GM21390 (cell line): ENCODE measurements at regions not wholly inside any gene's neighbourhood (a gene's known extent, or its start where the extent isn't known, plus 50 kb on each side); places are given as distances from the start of the nearest gene placed in this dataset.

ENCODE experiments used
- ATAC-seq: cut with Tn5 transposase; IDR thresholded peaks from one replicate; pipeline ENCODE4 v1.9.1; 2021; ENCODE audit not compliant: unreplicated experiment

DNA sequence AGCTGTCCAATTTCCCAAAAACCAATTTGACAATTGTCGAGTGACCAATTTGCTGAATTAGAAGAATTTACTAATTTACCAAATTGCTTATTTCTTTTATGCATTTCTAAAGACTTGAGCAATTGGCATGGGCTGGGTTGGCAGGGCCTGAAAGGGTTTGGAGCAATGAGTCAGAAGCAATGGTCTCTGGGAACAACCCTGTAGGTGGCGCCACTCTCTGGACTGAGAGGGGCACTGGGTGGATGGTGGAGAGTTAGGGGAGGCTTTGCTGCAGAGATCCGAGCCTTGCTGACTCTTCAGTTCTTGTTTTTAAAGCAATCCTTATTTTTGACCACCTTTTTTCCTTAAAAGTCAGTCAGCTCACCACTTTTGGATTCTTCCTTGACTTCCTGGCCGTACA lies 71.5 kb upstream of the RPS23 start:
- no peak for ATAC-seq

- no peak for ATAC-seq
These were observed 70.8 kb upstream of the RPS23 start for GRCh38 chr5:82348784-82349425.

DNA sequence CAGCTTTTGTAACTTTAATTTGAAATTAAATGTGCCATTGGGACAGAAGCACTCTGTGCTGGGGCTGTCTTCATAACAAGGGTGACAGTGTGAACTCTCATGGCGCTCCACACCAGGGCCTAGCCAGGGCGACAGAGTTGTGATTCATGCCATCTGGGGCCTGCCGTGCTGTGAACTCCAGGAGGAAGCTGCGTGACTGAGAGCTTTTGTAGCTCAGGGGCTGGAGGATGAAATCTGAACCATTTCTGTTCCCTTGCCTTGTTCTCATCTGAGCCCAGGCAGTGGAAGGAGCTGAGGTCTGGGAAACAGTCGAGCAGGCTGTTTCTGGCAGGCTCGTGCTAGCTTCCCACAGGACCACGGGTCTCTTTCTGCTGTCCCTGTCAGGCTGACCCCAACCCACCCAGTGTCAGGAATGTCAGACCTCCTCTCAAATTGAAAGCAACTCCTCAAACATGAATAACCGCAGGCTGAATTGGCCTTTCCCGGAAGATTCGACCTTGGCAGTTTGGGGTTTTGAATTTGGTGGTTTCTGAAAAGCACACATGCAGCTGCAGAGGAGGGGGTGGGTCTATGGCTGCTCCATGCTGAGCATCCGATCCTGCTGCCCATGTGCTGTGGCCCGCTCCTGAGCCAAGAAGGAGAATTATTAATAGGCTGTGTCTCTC lies 69.2 kb upstream of the RPS23 start:
- ATAC-seq: no peak

DNA sequence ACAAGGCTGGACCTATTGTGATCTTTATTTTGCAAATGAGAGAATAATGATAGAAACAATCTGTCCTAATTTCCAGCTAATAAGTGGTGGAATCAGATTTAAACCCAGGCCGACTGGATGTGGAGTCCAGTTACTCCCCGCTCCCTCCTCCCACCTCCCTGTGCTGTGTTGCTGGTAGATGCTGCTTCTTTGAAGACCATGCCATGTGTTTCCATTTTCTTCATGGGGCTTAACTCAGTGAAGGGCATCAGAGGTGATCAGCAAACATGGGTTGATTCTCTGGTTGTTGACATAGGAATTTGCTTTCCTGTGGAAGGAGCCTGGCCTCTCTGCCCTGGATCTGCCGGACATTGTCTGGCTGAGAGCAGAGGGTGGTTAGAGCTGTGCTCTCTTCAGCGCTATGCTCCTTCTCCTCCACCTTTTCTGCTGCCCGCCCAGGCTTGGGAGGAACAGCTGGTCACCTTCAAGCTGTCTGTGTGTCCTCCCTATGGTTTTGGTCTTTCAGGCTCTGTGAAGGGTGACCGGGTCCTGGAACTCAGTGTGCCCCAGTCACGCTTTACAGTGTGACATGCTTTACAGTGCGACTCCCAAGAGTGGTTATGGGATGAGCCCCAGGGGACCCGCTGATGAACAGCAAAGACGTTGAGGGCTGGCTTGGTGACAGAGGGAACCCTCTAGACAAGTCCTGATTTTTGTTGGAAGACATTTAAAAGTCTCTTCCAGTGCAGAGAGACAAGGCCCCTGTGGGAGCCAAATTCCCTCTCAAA lies 68.4 kb upstream of the RPS23 start:
- no peak for ATAC-seq

DNA sequence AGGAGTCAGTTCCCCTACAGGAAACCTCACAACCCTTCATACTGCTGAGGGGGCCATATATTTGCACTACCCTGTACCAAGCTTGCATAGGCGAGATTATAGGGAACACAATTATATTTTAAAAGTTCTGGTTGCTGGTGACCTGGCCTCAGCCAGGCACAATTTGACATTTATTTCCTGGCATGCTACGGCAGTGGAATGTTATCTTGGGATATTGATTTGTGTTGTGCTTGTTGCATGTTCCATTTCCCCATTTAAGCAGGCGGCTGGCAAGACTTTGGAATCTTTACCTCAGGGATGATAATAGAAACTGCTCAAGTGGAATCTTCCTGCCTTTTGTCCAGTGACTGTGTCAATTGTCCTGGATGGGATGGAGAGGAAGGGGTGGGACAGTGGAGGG lies 67.0 kb upstream of the RPS23 start:
- no peak for ATAC-seq

- no peak for ATAC-seq
These were observed 63.2 kb upstream of the RPS23 start for GRCh38 chr5:82341325-82341724.

GRCh38 chr5:82340799-82341198 lies 62.6 kb upstream of the RPS23 start:
- ATAC-seq: no peak

- ATAC-seq: no peak
These were observed 61.6 kb upstream of the RPS23 start for GRCh38 chr5:82339792-82340191.

DNA sequence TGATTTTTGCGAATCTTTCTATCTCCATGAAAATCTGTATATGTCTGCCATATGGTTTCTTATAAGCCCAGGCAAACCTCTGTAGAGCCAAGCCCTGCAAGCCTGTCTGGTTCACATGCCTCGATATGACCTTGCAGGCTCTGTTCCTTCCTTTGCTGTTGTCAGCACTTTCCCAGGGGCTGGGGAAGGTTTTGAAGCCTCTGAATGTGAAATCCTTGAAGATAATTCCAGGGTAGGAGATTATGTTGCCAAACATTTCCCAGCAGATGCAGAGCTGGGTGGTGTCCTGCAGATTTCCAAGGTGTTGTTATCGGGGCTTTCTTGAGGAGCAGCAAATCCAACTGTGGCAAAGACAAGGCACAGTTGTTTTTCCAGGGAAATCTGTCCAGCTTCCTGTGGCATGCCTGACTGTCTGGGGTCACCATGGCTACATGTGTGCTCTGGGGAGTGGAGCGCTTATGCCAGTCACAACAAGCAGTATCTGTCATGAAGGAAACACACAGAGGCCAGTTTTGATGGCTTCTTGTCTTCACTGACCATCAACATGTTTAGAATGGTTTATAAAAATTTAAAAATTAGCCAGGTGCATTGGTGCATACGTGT lies 60.7 kb upstream of the RPS23 start:
- ATAC-seq: no peak

DNA sequence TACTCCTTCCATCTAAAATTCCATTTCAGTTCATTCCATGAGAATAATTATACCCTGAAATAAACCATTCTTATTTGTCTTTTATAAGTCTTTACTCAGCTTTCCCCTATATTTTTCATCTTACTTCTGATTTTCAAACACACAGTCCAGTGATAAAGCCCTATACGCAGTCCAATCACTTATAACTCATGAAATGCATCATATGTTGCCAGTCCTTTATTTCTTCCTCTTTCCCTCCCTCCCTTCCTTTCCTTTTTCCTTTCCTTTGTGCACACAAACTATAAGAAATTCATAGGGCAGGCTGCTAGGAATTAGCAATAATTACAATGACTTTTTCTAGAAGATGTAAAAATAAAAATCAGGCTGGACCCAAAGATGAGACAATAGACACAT lies 58.8 kb upstream of the RPS23 start:
- no peak for ATAC-seq

GRCh38 chr5:82336226-82336958 lies 58.2 kb upstream of the RPS23 start:
- ATAC-seq: no peak

- no peak for ATAC-seq
These were observed 57.7 kb upstream of the RPS23 start for GRCh38 chr5:82335806-82336205.

DNA sequence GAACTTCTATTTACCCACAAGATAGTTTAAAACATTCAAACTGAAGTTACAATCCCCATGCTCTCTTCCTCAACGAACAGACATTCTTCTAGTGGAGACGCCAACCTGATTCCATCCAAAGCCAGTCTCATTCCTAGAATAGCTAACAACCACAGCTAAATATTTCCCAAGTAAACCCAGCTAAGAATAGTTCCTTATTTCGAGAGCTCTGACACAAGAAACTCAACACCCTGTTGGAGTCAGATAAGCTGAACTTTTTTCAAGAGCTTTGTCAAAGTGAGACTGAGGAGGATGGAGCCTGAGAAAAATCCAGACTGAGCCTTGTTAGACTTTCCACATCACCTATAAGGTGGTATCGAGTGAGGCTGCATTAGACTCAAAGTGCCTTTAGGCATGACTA lies 56.7 kb upstream of the RPS23 start:
- ATAC-seq: no peak

DNA sequence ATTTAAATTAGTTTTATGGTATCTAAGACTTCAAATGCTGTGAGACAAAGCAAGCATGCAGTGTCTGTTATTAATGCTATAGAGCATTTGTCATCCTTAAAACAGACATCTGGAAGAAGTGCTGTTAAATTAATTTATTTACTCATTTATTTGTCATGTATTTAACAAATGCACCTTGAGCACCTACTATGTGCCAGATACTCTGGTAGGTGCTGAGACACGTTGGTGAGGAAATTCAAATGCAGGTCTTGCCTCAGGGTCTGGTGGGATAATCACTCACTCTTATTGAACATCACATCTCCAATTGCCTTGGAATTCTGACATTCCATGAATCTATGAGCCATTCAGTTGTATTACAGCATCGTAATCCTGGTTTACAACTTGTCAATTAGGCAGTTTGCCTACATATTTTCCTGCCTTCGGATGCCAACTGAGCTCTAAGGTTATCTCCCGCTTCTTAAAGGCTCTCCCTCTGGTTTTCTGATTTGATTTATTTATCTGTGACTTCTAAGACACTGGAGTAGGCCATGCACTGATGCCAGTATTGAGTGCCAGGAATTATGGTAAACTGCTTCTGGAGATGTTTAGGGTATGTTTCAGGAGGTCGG lies 56.0 kb upstream of the RPS23 start:
- no peak for ATAC-seq

DNA sequence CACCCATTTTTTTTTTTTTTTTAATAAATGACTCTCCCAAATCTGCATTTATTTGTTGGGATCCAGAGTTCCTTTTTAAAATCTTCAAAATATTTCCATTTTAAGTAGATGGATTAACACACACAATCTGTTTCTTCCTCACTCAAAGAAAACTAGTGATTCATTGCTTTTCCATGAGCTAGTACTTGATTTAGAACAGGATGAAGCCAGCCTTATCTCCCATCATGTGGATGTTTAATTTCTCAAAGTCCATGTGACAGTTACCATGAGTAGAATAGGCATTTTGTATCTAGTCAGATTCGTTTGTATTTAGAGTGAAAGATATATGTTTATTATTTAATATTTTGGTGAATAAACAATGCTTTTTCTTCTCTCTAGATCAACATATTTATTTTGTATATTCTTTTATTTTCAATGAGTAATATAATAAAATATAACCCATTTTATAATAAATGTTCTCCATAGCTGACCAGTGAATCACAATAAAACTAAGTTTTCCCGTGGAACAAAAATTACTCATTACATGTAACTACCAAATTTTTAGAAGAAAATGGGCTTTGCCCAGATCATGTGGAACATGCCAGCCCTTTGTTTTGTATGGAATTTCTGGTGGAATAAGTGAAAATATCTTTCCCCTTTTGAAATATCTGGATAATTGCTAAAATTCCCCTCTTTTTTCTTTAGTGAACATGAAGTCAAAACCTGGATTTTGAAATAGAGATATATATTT lies 54.9 kb upstream of the RPS23 start:
- no peak for ATAC-seq

DNA sequence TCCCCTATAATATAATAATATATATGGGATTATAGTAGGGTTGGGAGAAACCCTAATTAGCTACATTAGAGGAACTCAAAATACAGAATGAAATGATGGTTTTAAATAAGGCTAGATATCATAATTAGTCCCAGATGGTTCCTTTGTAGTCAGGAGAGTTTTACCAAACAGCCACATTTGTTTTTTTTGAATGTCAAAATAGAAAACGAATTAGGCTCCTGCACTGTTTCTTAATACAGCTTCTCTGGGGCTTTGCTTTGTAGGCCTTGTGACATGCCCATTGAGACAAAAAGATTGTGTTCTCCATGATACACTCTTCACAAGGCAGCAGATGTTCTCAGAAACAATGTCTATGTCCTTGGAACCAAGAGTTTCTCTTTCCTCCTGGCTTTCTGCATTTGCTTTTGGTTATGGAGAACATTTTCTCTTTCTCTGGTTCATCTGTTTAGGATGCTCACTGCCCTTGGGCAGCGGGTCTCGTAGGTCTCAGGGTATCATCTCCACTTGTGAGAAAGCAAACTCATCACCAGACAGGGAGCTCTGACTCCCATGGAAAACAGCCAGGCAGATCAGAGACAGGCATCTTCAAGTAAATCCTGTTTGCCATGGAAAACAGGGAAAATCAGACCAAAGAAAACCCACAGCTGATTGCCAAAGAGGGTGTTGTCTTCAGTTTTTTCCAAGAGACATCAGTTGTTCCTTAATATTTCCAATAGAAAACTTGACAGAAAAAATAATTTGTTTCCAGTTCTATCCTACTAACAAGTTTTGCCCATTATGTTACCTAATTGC lies 54.1 kb upstream of the RPS23 start:
- no peak for ATAC-seq

GRCh38 chr5:82331557-82331956 lies 53.4 kb upstream of the RPS23 start:
- ATAC-seq: no peak

DNA sequence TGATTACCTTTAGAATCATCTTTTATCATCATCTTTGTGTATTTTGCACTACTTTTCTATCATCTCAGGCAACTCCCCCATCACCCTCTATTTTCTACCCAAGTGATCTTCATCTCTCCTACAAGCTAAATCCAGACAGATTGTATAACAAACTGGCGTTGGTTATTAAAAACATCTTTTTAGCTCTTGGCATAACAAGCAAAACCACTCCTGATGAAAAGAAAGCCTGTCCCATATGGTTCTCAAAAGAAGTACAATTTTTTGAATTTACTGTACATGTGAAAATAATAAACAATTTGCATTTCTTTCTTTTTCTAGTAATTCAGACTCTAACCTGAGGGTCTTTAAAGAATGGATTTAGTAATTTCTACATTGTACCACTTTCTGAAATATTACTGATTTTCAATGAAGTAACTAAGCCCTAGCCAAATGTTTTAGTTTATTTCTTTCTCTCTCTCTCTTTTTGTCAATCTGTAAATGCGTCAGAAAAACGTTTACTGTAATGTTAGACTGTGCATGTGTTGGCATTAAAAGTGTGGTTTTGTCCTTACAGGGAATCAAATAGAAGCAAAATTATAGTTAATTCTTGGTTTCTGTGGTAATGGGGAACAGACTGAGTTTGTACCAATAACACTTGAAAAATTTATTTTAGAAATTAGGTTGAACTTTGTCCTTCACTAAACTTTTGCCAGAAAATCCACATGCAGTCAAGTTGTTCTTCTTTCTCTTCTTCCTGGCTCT lies 52.5 kb upstream of the RPS23 start:
- no peak for ATAC-seq

- no peak for ATAC-seq
These were observed 51.2 kb upstream of the RPS23 start for GRCh38 chr5:82329393-82329792.
